Fibroblast of the aortic adventitia (primary cell): ENCODE measurements at regions not wholly inside any gene's neighbourhood (a gene's known extent, or its start where the extent isn't known, plus 50 kb on each side); places are given as distances from the start of the nearest gene placed in this dataset.
A peak's percentile ranks its signal among the peaks of the same experiment; 100 is the strongest.

ENCODE experiments used
- DNase-seq: peaks from one replicate; pipeline ENCODE4 v3.0.0-alpha.2; 2010; ENCODE audit warnings: low read depth
- H3K4me3 ChIP-seq: 2 replicates; pipeline ENCODE4 v1.5.1; 2011; ENCODE audit warnings: low read depth, mild to moderate bottlenecking, control low read depth, low read length, moderate library complexity
- TF ChIP-seq, protein P1 (sequence below): IDR thresholded peaks from 2 replicates; pipeline ENCODE4 v1.5.1; 2011; ENCODE audit warnings: mild to moderate bottlenecking, low read length, control low read depth, inconsistent platforms; ENCODE audit not compliant: insufficient read depth

DNA sequence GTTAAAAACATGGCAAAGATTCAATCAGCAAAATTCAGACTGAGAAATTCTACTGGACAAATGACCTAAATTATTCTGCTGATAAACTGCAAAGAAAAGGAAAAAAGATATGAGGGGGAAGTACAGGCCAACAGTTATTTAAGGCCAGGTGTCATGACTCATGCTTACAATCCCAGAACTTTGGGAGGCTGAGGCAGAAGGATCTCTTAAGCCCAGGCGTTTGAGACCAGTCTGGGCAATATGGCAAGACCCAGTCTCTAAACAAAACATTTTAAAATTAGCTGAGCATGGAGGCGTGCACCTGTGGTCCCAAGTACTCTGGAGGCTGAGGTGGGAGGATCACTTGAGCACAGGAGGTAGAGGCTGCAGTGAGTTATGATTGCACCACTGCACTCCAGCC is 91.8 kb upstream of the USP15 start:
- TF ChIP-seq, protein P1, sequence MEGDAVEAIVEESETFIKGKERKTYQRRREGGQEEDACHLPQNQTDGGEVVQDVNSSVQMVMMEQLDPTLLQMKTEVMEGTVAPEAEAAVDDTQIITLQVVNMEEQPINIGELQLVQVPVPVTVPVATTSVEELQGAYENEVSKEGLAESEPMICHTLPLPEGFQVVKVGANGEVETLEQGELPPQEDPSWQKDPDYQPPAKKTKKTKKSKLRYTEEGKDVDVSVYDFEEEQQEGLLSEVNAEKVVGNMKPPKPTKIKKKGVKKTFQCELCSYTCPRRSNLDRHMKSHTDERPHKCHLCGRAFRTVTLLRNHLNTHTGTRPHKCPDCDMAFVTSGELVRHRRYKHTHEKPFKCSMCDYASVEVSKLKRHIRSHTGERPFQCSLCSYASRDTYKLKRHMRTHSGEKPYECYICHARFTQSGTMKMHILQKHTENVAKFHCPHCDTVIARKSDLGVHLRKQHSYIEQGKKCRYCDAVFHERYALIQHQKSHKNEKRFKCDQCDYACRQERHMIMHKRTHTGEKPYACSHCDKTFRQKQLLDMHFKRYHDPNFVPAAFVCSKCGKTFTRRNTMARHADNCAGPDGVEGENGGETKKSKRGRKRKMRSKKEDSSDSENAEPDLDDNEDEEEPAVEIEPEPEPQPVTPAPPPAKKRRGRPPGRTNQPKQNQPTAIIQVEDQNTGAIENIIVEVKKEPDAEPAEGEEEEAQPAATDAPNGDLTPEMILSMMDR = no peak

DNA sequence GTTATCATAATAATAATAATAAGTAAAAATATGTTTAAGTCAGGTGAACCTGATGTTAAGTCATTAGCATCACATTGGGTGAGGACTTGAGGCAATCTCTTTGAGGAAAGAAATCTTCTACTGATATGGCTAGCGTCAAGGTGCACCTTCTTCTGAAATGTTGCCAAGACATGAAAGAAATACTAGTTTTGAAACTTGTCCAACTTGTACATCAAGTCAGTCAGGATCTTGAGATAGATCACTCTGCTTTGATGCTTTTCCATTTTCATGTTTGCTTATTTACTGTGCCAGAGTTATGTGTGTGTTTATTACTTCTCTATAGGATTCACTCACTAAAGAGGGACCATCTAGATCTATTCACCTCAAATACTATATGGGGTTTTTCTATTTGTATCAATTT is 90.0 kb upstream of the USP15 start:
- no peak overlapping the region for H3K4me3 ChIP-seq
- no peak for DNase-seq
- TF ChIP-seq, protein P1 = no peak

More for the DNA sequence above, 91.8 kb upstream of the USP15 start:
- no peak overlapping the region for H3K4me3 ChIP-seq
- DNase-seq = no peak

DNA sequence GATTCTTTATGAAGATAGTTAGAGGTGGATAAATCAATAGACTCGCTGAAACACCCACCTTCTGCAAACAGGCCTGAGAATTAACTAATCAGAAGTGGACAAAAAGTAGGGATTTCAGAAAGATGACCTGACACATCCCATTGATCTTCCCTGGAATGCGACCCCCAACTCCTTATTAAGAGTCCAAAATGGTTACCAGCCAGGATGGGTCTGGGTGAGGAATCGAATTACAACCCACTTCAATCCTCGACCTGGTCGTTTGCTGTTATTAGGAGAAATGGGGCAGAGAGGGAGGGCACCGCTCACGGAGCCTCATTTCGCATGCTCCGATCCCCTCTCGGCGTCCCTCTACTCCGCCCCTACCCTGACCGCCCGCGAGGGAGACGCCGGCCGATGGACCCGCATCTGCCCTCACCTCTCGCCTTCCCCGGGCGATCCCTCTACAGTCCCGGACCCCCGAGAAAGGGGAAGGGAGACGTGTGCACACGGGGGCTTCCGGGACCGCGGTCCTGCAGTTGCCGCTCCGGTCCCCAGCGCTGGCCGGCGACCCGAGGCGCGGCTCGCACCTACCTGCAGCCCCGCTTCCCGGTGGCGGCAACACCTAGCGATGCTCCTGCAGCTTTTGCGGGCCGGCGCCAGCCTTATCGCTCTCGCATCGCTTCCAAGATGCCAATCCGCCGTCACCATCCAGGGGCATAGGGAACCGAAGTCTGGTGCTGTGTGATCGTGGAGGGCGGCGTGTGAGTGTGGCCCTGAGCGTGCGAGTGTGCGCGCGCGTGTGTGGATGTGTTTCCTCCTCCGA is 69.3 kb upstream of the USP15 start:
- H3K4me3 ChIP-seq = no peak overlapping the region
- DNase-seq = no peak

DNA sequence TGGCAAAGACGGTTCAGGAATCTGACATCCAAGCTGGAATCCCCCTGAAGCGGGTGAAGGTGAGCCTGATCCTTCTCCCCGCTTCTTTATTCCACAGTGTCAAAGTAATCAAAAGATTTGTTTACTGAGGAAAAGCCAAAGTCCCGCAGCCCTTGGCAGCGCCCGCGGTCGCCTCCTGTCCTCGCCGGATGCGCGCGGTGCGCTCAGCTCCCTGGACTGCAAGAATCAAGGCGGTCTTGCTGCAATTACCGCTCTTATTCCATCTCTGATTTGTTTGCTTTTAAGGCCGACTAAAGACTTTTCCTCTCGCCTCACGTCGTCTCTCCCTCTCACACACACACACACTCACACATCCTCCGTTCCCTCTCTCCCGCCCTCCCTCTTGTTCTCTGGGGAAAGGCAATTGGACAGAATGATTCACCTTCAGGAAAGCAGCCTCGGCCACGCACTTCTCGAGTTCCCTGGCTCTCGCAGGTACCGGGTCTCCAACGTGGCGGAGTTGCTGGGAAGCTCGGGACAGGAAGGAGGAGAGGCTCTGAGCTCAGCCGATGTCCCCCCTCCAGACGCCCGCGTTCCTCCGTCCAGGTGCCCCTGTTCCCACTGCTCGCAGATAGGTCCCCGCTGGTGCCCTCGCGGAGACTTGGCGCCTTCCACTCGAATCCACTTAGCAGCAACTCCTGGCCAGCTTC is 68.6 kb upstream of the USP15 start:
- TF ChIP-seq, protein P1 = no peak
- DNase-seq = peak; percentile 28
- peak overlapping the region; percentile 58 for H3K4me3 ChIP-seq

More for the DNA sequence above, 69.3 kb upstream of the USP15 start:
- TF ChIP-seq, protein P1 = no peak

DNA sequence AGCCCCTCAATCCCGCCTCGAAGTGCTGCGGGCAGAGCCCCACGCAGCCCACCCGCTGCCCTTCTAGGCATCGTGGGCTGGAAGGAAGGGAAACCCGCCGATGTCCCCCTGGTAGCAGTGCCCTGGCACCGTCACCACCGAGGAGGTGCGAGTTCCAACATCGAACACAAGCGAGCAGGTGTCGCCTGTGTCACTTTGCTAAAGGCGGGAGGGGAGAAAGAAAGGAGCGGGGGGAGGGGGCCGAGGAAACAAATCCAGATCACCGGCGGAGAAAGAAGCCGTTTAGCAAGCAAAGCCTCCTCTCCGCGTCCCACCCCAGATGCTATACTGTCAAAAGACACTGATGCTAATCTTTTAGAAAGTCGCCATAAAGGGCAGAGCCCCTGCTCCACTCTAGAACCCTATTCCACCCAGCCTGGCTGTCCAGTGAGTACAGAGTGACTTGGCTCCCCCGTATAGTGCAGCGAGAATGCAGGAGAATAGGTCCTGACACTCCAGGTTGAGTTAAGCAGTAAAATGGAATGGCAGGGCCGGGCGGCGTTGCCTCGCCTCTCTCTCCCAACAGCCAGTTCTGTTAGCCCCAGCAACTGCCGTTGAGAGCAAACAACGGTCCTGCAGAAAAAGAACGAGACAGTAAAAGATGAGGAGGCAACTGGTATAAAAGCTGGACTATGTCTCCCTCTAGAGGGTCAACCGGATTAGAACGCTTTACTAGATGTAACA is 67.9 kb upstream of the USP15 start:
- peak; percentile 88 for DNase-seq
- TF ChIP-seq, protein P1 = peak; percentile 68

DNA sequence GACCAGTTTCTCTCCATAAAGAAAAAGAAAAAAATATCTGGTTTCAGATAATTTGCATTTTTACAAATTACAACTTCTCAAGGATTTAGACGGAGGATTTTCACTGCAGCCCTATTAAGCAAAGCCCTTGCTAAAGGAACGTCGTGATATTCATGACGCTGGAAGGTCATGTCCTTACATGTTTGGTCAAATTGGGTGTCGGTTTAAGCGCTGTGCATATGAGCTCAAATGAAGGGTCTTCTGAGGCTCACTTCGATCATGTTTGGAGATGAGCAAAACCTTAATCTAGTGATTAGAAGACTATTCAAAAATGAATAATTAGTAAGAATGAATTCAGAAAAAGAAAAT is 67.3 kb upstream of the USP15 start:
- DNase-seq = no peak
- H3K4me3 ChIP-seq = peak overlapping the region; percentile 44
- TF ChIP-seq, protein P1 = no peak

More for the DNA sequence above, 67.9 kb upstream of the USP15 start:
- peak overlapping the region; percentile 58 for H3K4me3 ChIP-seq
